ENCODE measurements at regions not wholly inside any gene's neighbourhood (a gene's known extent, or its start where the extent isn't known, plus 50 kb on each side); places are given as distances from the start of the nearest gene placed in this dataset.

- no peak for DNase-seq (ENCODE audit: low read depth, low spot score)
Observed at GRCh38 chr16:87064731-87065445, 252.3 kb downstream of the C16orf95 start.

- no peak for DNase-seq (ENCODE audit: low read depth, low spot score)
Observed at GRCh38 chr16:87065446-87066132, 251.6 kb downstream of the C16orf95 start.

GRCh38 chr16:87066133-87067002 lies 250.8 kb downstream of the C16orf95 start:
- no peak for DNase-seq (ENCODE audit: low read depth, low spot score)

- DNase-seq (ENCODE audit: low read depth, low spot score) = no peak
Observed at GRCh38 chr16:87067003-87067556, 250.1 kb downstream of the C16orf95 start.

GRCh38 chr16:87067836-87068761 lies 249.1 kb downstream of the C16orf95 start:
- DNase-seq (ENCODE audit: low read depth, low spot score) = no peak

- DNase-seq (ENCODE audit: low read depth, low spot score) = no peak
Observed at GRCh38 chr16:87068762-87069150, 248.4 kb downstream of the C16orf95 start.

- no peak for DNase-seq (ENCODE audit: low read depth, low spot score)
Observed at GRCh38 chr16:87070657-87071056, 246.5 kb downstream of the C16orf95 start.

GRCh38 chr16:87072101-87072500 lies 245.1 kb downstream of the C16orf95 start:
- DNase-seq (ENCODE audit: low read depth, low spot score) = no peak

GRCh38 chr16:87074641-87075318 lies 242.4 kb downstream of the C16orf95 start:
- DNase-seq (ENCODE audit: low read depth, low spot score) = peak; percentile 70

- no peak for DNase-seq (ENCODE audit: low read depth, low spot score)
Observed at GRCh38 chr16:87075319-87075860, 241.8 kb downstream of the C16orf95 start.

- no peak for DNase-seq (ENCODE audit: low read depth, low spot score)
Observed at GRCh38 chr16:87076331-87076949, 240.8 kb downstream of the C16orf95 start.

- peak; percentile 88 for DNase-seq (ENCODE audit: low read depth, low spot score)
Observed at GRCh38 chr16:87076950-87077749, 240.0 kb downstream of the C16orf95 start.

- no peak for DNase-seq (ENCODE audit: low read depth, low spot score)
Observed at GRCh38 chr16:87077750-87078127, 239.5 kb downstream of the C16orf95 start.

- DNase-seq (ENCODE audit: low read depth, low spot score) = no peak
Observed at GRCh38 chr16:87080571-87081167, 236.5 kb downstream of the C16orf95 start.

GRCh38 chr16:87085441-87085840 lies 231.8 kb downstream of the C16orf95 start:
- no peak for DNase-seq (ENCODE audit: low read depth, low spot score)

- no peak for DNase-seq (ENCODE audit: low read depth, low spot score)
Observed at GRCh38 chr16:87086156-87086555, 231.0 kb downstream of the C16orf95 start.

GRCh38 chr16:87086575-87086974 lies 230.6 kb downstream of the C16orf95 start:
- no peak for DNase-seq (ENCODE audit: low read depth, low spot score)

GRCh38 chr16:87092958-87093357 lies 224.2 kb downstream of the C16orf95 start:
- DNase-seq (ENCODE audit: low read depth, low spot score) = no peak
